ENCODE measurements at regions not wholly inside any gene's neighbourhood (a gene's known extent, or its start where the extent isn't known, plus 50 kb on each side); places are given as distances from the start of the nearest gene placed in this dataset.
A peak's percentile ranks its signal among the peaks of the same experiment; 100 is the strongest.

DNA sequence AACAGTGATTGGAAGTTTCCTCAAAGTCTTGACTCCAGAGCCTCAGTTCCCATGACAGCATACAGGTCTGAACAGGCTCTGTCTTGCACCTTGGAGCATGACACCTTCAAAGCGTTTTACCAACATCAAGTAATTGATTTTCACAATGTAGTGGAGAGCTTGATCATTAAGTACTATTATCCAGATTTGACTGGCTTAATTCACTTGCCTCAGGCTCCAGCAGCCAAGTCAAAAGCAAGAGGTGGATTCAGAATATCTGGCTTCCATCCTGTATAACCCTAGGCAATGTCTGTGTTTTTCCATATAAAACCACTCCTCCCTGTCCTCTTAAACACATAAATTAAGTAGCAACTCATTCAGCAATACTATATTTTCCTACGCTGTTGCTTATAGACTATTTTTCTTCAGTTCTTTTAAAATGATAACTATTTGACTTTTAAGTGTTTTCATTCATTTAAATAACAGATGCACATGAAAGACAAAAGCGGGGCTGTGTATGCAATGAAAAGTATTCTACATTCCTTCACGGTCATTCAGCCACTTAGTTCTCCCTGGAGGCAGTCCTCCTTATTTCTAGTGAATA is 150.8 kb upstream of the RANBP3L start:
- TF ChIP-seq EZH2phosphoT487 (IDR thresholded peaks at IDR 0.05; ENCODE audit: low read length) (no peak), EZH2 (optimal IDR thresholded peaks at IDR 0.05; ENCODE audit: low read depth, low read length) (no peak)
- TF ChIP-seq, protein P1, sequence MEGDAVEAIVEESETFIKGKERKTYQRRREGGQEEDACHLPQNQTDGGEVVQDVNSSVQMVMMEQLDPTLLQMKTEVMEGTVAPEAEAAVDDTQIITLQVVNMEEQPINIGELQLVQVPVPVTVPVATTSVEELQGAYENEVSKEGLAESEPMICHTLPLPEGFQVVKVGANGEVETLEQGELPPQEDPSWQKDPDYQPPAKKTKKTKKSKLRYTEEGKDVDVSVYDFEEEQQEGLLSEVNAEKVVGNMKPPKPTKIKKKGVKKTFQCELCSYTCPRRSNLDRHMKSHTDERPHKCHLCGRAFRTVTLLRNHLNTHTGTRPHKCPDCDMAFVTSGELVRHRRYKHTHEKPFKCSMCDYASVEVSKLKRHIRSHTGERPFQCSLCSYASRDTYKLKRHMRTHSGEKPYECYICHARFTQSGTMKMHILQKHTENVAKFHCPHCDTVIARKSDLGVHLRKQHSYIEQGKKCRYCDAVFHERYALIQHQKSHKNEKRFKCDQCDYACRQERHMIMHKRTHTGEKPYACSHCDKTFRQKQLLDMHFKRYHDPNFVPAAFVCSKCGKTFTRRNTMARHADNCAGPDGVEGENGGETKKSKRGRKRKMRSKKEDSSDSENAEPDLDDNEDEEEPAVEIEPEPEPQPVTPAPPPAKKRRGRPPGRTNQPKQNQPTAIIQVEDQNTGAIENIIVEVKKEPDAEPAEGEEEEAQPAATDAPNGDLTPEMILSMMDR (IDR thresholded peaks at IDR 0.05; ENCODE audit: low read length), result no peak
- Histone ChIP-seq H3F3A (ENCODE audit: insufficient read depth, low read length) (no peaks in the 10 kb centered on the region), H2AFZ (ENCODE audit: low read length) (no peak overlapping the region), H3K9me2 (replicated peaks; ENCODE audit: insufficient read depth, low read length) (no peaks in the 10 kb centered on the region), H3K27ac (ENCODE audit: low read length) (no peak overlapping the region), H3K9ac (ENCODE audit: low read length) (no peak overlapping the region), H3K9me3 (replicated peaks; ENCODE audit: insufficient read depth, low read length) (no peaks in the 10 kb centered on the region), H3K79me2 (ENCODE audit: low read length) (no peaks in the 10 kb centered on the region), H3K4me3 (ENCODE audit: low read length) (no peak overlapping the region), H3K4me2 (ENCODE audit: low read depth, low read length) (no peak overlapping the region), H3K4me1 (ENCODE audit: low read length) (no peaks in the 10 kb centered on the region), H3K27me3 (replicated peaks; ENCODE audit: insufficient read depth, low read length) (no peaks in the 10 kb centered on the region), H4K20me1 (ENCODE audit: insufficient read depth, low read length) (no peaks in the 10 kb centered on the region), H3K36me3 (replicated peaks; ENCODE audit: insufficient read depth, low read length) (no peaks in the 10 kb centered on the region)
- DNase-seq, result no peak

DNA sequence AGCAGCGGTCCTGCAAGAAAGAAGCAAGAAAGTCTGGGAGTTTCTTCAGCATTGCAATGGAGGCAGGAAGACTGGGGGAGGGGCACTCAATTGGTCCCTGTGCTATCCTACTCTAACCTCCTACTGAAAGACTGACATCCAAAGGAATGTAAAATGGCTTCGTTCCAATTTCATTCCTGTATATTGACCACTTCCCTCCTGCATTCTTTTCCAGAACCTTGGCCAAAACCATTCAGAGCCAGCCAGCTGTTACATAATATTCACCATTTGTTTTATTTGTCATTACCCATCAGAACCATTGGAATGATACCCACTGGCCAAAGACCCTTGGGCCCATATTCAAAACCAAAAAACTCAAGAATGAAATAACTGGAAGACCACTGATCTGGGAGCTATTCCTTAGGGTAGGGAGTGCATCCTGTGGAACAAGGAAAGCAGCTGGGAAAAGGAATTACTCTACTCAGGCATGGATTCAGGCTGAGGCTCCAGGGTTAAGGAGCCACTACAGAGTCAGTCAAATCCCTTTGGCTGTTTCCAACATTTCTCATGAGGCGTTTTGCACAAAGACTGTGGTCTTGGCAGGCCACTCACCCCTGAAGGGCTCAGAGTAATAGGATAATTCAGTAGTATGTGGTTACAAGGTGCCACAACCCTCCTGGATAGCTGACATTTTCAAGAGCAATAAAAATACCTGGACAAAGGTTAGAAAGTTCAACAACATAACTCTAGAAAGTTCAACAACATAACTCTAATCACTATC is 148.7 kb upstream of the SLC1A3 start:
- Histone ChIP-seq H2AFZ (ENCODE audit: low read length) (no peak overlapping the region), H3K4me2 (ENCODE audit: low read depth, low read length) (no peak overlapping the region), H3K9me3 (replicated peaks; ENCODE audit: insufficient read depth, low read length) (no peaks in the 10 kb centered on the region), H4K20me1 (ENCODE audit: insufficient read depth, low read length) (no peaks in the 10 kb centered on the region), H3F3A (ENCODE audit: insufficient read depth, low read length) (no peaks in the 10 kb centered on the region), H3K79me2 (ENCODE audit: low read length) (no peaks in the 10 kb centered on the region), H3K27me3 (replicated peaks; ENCODE audit: insufficient read depth, low read length) (no peaks in the 10 kb centered on the region), H3K4me1 (ENCODE audit: low read length) (peaks cover 26% of the 10 kb centered on the region), H3K9me2 (replicated peaks; ENCODE audit: insufficient read depth, low read length) (no peaks in the 10 kb centered on the region), H3K36me3 (replicated peaks; ENCODE audit: insufficient read depth, low read length) (no peaks in the 10 kb centered on the region), H3K27ac (ENCODE audit: low read length) (no peak overlapping the region), H3K4me3 (ENCODE audit: low read length) (no peak overlapping the region), H3K9ac (ENCODE audit: low read length) (no peak overlapping the region)
- TF ChIP-seq, protein P1 (IDR thresholded peaks at IDR 0.05; ENCODE audit: low read length), result no peak
- TF ChIP-seq EZH2 (optimal IDR thresholded peaks at IDR 0.05; ENCODE audit: low read depth, low read length) (no peak), EZH2phosphoT487 (IDR thresholded peaks at IDR 0.05; ENCODE audit: low read length) (no peak)
- DNase-seq, result no peak

DNA sequence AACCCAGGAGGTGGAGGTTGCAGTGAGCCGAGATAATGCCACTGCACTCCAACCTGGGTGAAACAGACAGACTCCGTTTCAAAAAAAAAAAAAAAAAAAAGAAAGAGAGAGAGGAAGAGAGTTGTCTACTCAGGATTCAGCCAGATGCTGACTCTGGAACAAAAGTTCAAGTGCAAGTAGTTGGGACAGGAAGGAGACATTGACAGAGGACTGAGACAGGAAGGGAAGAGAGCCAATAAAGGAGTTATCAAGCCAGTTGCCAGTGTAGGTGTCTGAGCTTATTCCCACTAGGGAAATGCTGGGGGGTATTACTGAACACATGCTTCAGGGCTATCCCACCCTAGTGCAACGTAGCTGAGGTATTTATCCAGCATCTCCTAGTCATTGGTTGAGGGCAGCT is 147.7 kb upstream of the SLC1A3 start:
- H4K20me1 ChIP-seq (ENCODE audit: insufficient read depth, low read length), result no peaks in the 10 kb centered on the region
- no peak overlapping the region for H3K27ac ChIP-seq (ENCODE audit: low read length)
- peak overlapping the region; percentile 37; the same call in 1 of the 2 replicates for H3K4me2 ChIP-seq (ENCODE audit: low read depth, low read length)

More for the DNA sequence above, 147.7 kb upstream of the SLC1A3 start:
- no peaks in the 10 kb centered on the region for H3K9me2 ChIP-seq (replicated peaks; ENCODE audit: insufficient read depth, low read length)
- no peaks in the 10 kb centered on the region for H3K9me3 ChIP-seq (replicated peaks; ENCODE audit: insufficient read depth, low read length)
- H3K27me3 ChIP-seq (replicated peaks; ENCODE audit: insufficient read depth, low read length), result no peaks in the 10 kb centered on the region
- no peak overlapping the region for H3K4me3 ChIP-seq (ENCODE audit: low read length)
- 0 out of 2 replicates have a peak overlapping the region, but pooled peaks have one; percentile 3 for H2AFZ ChIP-seq (ENCODE audit: low read length)
- TF ChIP-seq, protein P1 (IDR thresholded peaks at IDR 0.05; ENCODE audit: low read length), result no peak
- TF ChIP-seq EZH2 (optimal IDR thresholded peaks at IDR 0.05; ENCODE audit: low read depth, low read length) (no peak), EZH2phosphoT487 (IDR thresholded peaks at IDR 0.05; ENCODE audit: low read length) (no peak)
- no peaks in the 10 kb centered on the region for H3K36me3 ChIP-seq (replicated peaks; ENCODE audit: insufficient read depth, low read length)
- no peaks in the 10 kb centered on the region for H3F3A ChIP-seq (ENCODE audit: insufficient read depth, low read length)
- H3K4me1 ChIP-seq (ENCODE audit: low read length), result peaks cover 27% of the 10 kb centered on the region
- DNase-seq, result no peak
- H3K79me2 ChIP-seq (ENCODE audit: low read length), result no peaks in the 10 kb centered on the region
- no peak overlapping the region for H3K9ac ChIP-seq (ENCODE audit: low read length)
